ENCODE measurements at regions not wholly inside any gene's neighbourhood (a gene's known extent, or its start where the extent isn't known, plus 50 kb on each side); places are given as distances from the start of the nearest gene placed in this dataset.

DNA sequence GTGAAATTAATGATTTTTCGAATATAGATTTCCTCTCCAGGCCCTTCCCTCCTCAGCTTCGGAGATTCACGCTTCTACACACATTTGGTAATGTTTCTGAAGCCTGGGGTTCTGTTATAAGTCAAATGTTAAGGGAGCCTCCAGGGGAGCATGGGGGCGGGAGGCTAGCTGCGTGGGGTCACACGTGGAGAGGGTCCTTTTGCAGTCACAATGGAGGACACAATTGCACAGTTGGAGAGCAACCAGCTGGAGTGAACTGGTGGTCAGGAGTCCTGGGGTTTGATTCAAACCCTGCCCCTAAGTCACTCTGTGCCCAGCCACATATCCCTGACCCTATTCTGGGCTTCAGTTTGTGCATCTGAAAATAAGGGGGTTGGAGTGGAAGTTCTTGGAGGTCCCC is 481.4 kb downstream of the CDK5RAP2 start:
- Mint-ChIP-seq H3K9me3 (no peaks in the 10 kb centered on the region), H3K27ac (ENCODE audit: unreplicated experiment) (no peak overlapping the region), H3K4me3 (no peak overlapping the region), H3K27me3 (ENCODE audit: low read depth) (peaks cover 11% of the 10 kb centered on the region), H3K36me3 (ENCODE audit: low read depth) (no peaks in the 10 kb centered on the region), H3K4me1 (peaks cover 5% of the 10 kb centered on the region)
- no peak for DNase-seq (ENCODE audit: low read depth, low spot score)
- TF ChIP-seq, protein P1, sequence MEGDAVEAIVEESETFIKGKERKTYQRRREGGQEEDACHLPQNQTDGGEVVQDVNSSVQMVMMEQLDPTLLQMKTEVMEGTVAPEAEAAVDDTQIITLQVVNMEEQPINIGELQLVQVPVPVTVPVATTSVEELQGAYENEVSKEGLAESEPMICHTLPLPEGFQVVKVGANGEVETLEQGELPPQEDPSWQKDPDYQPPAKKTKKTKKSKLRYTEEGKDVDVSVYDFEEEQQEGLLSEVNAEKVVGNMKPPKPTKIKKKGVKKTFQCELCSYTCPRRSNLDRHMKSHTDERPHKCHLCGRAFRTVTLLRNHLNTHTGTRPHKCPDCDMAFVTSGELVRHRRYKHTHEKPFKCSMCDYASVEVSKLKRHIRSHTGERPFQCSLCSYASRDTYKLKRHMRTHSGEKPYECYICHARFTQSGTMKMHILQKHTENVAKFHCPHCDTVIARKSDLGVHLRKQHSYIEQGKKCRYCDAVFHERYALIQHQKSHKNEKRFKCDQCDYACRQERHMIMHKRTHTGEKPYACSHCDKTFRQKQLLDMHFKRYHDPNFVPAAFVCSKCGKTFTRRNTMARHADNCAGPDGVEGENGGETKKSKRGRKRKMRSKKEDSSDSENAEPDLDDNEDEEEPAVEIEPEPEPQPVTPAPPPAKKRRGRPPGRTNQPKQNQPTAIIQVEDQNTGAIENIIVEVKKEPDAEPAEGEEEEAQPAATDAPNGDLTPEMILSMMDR (conservative IDR thresholded peaks at IDR 0.05), result no peak

DNA sequence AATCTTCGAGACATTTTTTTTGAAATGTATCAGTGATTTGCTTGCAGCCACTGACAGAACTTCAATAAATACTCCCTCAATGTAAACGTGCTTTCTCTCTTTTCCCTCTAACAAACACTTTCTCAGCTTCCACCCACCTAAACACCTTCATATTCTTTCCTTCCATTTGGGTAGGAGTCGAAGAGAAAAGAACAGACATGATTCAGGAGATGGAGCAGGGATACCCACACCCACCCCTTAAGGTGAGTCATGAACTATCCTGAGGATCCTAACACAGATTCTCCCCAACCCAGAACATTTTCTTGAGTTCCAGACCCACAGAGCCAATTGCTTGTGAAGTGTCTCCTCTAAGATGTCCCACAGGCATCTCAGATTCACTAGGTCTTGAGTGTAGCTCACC is 488.8 kb downstream of the CDK5RAP2 start:
- Mint-ChIP-seq H3K27ac (ENCODE audit: unreplicated experiment) (no peak overlapping the region), H3K9me3 (peaks cover 5% of the 10 kb centered on the region), H3K4me1 (no peaks in the 10 kb centered on the region), H3K36me3 (ENCODE audit: low read depth) (peaks cover 5% of the 10 kb centered on the region), H3K4me3 (no peak overlapping the region), H3K27me3 (ENCODE audit: low read depth) (peaks cover 7% of the 10 kb centered on the region)
- TF ChIP-seq, protein P1 (conservative IDR thresholded peaks at IDR 0.05), result no peak
- no peak for DNase-seq (ENCODE audit: low read depth, low spot score)

DNA sequence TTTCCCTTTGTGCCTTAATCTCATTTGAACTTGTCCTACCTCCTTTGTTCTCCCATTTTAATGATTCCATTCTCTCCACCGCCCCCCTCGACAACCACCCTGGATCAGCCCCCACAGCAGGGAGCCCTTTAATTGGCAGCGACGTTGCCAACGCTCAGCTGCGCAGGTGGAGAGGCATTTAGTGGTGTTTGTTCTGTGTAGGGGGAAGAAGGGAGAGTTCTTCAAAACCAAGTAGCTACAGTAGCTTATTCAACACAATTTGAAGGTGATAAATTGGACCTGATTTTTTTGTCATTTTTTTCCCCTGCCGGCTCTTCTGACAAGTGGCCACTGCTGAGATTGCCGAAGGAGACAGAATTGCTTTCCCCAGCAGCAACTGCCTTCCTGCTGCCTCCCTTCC is 499.1 kb downstream of the CDK5RAP2 start:
- TF ChIP-seq, protein P1 (conservative IDR thresholded peaks at IDR 0.05), result no peak
- DNase-seq (ENCODE audit: low read depth, low spot score), result no peak
- no peak overlapping the region for H3K27ac Mint-ChIP-seq (ENCODE audit: unreplicated experiment)
- peaks cover 39% of the 10 kb centered on the region for H3K27me3 Mint-ChIP-seq (ENCODE audit: low read depth)
- no peak overlapping the region for H3K4me3 Mint-ChIP-seq
- H3K36me3 Mint-ChIP-seq (ENCODE audit: low read depth), result peaks cover 8% of the 10 kb centered on the region
- peaks cover 15% of the 10 kb centered on the region for H3K9me3 Mint-ChIP-seq
- peaks cover 16% of the 10 kb centered on the region for H3K4me1 Mint-ChIP-seq

DNA sequence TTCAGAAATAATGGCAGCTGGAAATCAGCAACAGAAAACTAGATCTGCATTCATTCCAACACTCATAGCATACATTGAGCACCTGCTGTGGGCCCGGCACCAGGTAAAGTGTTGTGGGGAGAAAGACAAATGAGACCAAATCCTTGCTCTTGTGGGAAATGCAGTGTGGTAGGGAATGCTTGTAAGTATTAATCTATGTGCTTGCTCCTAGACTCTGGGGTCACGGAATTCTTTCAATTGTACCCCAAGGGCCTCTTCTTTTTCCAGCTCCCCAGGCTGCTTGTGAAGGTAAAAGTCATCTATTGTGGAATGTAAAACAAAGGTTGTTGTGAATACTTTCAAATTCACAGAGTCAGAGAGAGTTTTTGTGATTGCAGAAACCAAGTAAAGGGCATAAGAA is 501.9 kb downstream of the CDK5RAP2 start:
- peaks cover 33% of the 10 kb centered on the region for H3K27me3 Mint-ChIP-seq (ENCODE audit: low read depth)
- TF ChIP-seq, protein P1 (conservative IDR thresholded peaks at IDR 0.05), result no peak
- H3K36me3 Mint-ChIP-seq (ENCODE audit: low read depth), result no peaks in the 10 kb centered on the region
- no peak overlapping the region for H3K4me3 Mint-ChIP-seq
- peaks cover 2% of the 10 kb centered on the region for H3K9me3 Mint-ChIP-seq
- DNase-seq (ENCODE audit: low read depth, low spot score), result no peak
- H3K4me1 Mint-ChIP-seq, result peaks cover 8% of the 10 kb centered on the region
- no peak overlapping the region for H3K27ac Mint-ChIP-seq (ENCODE audit: unreplicated experiment)

DNA sequence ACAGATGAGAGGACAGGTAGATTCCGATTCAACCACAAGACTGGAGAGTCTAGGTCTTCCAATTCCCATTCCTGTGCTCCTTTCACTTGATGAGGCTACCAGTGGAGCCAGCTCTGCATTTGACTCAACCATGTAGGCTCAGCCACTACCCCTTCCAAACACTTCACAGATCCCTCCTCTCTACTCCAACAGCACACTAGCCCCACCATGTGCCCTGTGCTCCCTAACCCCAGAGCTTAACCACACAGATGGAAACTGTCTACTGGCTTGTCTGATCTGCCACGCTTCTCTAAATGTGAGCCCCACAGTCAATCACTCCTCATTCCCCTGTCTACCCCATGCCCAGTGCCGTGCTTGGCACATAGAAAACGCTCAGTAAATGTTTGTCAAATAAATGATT is 508.2 kb downstream of the CDK5RAP2 start:
- no peak overlapping the region for H3K27ac Mint-ChIP-seq (ENCODE audit: unreplicated experiment)
- no peak for DNase-seq (ENCODE audit: low read depth, low spot score)
- peaks cover 4% of the 10 kb centered on the region for H3K4me1 Mint-ChIP-seq
- TF ChIP-seq, protein P1 (conservative IDR thresholded peaks at IDR 0.05), result no peak
- H3K27me3 Mint-ChIP-seq (ENCODE audit: low read depth), result peaks cover 4% of the 10 kb centered on the region
- no peaks in the 10 kb centered on the region for H3K36me3 Mint-ChIP-seq (ENCODE audit: low read depth)
- H3K4me3 Mint-ChIP-seq, result no peak overlapping the region
- peaks cover 4% of the 10 kb centered on the region for H3K9me3 Mint-ChIP-seq

DNA sequence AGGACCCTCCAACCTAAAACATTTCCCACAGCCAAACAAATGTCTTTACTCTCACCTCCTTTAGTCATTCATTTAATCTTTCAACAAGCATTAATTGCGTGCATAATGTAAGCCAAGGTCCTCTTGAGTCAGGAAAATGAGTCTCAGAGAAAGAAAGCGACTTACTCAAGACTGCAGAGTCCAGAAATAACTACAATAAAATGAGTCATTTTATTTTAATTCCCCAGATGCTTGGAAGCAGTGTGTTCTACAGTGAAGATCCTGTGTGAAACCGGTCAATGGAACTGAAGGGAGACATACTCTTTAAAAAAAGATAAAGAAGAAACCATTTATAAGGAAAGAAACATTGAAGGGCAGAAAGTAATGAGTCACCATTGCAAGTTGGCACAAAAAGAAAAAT is 513.7 kb downstream of the CDK5RAP2 start:
- TF ChIP-seq, protein P1 (conservative IDR thresholded peaks at IDR 0.05), result no peak
- Mint-ChIP-seq H3K36me3 (ENCODE audit: low read depth) (no peaks in the 10 kb centered on the region), H3K4me1 (peaks cover 4% of the 10 kb centered on the region), H3K27me3 (ENCODE audit: low read depth) (peaks cover 12% of the 10 kb centered on the region), H3K27ac (ENCODE audit: unreplicated experiment) (no peak overlapping the region), H3K9me3 (peaks cover 5% of the 10 kb centered on the region), H3K4me3 (no peak overlapping the region)
- DNase-seq (ENCODE audit: low read depth, low spot score), result no peak

All from neural crest cell (in vitro differentiated cells).